Smooth muscle cell (in vitro differentiated cells): ENCODE measurements at regions not wholly inside any gene's neighbourhood (a gene's known extent, or its start where the extent isn't known, plus 50 kb on each side); places are given as distances from the start of the nearest gene placed in this dataset.

Source experiments
- DNase-seq: peaks from one replicate; lab custom pipeline; 2025; ENCODE audit not compliant: unreplicated experiment; lab: John Stamatoyannopoulos, UW
- H2AFZ ChIP-seq: fragments of 200-600 bp; sonication (generic); 2 replicates; pipeline ENCODE4 v1.6.0; 2016; ENCODE audit warnings: antibody characterized with exemption, low read depth, mild to moderate bottlenecking
- H3F3A ChIP-seq: fragments of 200-600 bp; sonication (generic); 2 replicates; pipeline ENCODE4 v1.6.0; 2017; ENCODE audit warnings: antibody characterized with exemption, low read depth
- H3K27ac ChIP-seq: fragments of 200-600 bp; sonication (generic); 2 replicates; pipeline ENCODE4 v1.5.1; 2016; ENCODE audit warnings: low read depth, mild to moderate bottlenecking
- H3K27me3 ChIP-seq: fragments of 200-600 bp; sonication (generic); 2 replicates; pipeline ENCODE4 v1.6.1; 2016; ENCODE audit warnings: low read depth, mild to moderate bottlenecking
- H3K36me3 ChIP-seq: fragments of 200-600 bp; sonication (generic); 2 replicates; pipeline ENCODE4 v1.5.1; 2016; ENCODE audit warnings: low read depth
- H3K4me1 ChIP-seq: fragments of 200-600 bp; sonication (generic); 2 replicates; pipeline ENCODE4 v1.5.1; 2016; ENCODE audit warnings: low read depth
- H3K4me2 ChIP-seq: fragments of 200-600 bp; sonication (generic); 2 replicates; pipeline ENCODE4 v1.6.0; 2016; ENCODE audit warnings: mild to moderate bottlenecking
- H3K4me3 ChIP-seq: fragments of 200-600 bp; sonication (generic); 2 replicates; pipeline ENCODE4 v1.5.1; 2016; ENCODE audit warnings: mild to moderate bottlenecking
- H3K79me2 ChIP-seq: fragments of 200-600 bp; sonication (generic); 2 replicates; pipeline ENCODE4 v1.6.0; 2016; ENCODE audit warnings: low read depth, mild to moderate bottlenecking
- H3K9ac ChIP-seq: fragments of 200-600 bp; sonication (generic); 2 replicates; pipeline ENCODE4 v1.6.0; 2016; ENCODE audit warnings: low read depth
- H3K9me3 ChIP-seq: fragments of 200-600 bp; sonication (generic); replicated peaks from 2 replicates; pipeline ENCODE4 v1.5.1; 2016; ENCODE audit warnings: low read depth
- H4K20me1 ChIP-seq: fragments of 200-600 bp; sonication (generic); 2 replicates; pipeline ENCODE4 v1.6.0; 2016; ENCODE audit warnings: low read depth
- CTCF ChIP-seq: fragments of 200-600 bp; sonication (generic); IDR thresholded peaks from 2 replicates; pipeline ENCODE4 v1.5.1; 2017; ENCODE audit warnings: borderline replicate concordance, mild to moderate bottlenecking, antibody characterized with exemption; ENCODE audit not compliant: insufficient read depth, poor library complexity, severe bottlenecking
- WGBS: methylation state at CpG from one replicate; pipeline ENCODE4 v1.1.7; 2016; ENCODE audit warnings: low lambda C conversion rate; 5-methylcytosine and 5-hydroxymethylcytosine counted together

- H3K27me3 ChIP-seq: peaks cover 6% of the 10 kb centered on the region
- no peaks in the 10 kb centered on the region for H3K36me3 ChIP-seq
- H3K9ac ChIP-seq: no peak overlapping the region
- H3K4me2 ChIP-seq: no peak overlapping the region
- H2AFZ ChIP-seq: no peak overlapping the region
- no peak for DNase-seq
- no peaks in the 10 kb centered on the region for H3K9me3 ChIP-seq
- H3F3A ChIP-seq: no peaks in the 10 kb centered on the region
- TF ChIP-seq CTCF: no peak
- no peaks in the 10 kb centered on the region for H4K20me1 ChIP-seq
- WGBS: 96% methylated on average over 18 of the region's 18 CpGs
- H3K27ac ChIP-seq: no peak overlapping the region
- H3K4me1 ChIP-seq: no peaks in the 10 kb centered on the region
- H3K79me2 ChIP-seq: no peaks in the 10 kb centered on the region
- no peak overlapping the region for H3K4me3 ChIP-seq
Observed at GRCh38 chr9:135413461-135413860, 66.1 kb upstream of the PPP1R26 start.

- TF ChIP-seq CTCF: no peak
- 78% methylated on average over 13 of the region's 13 CpGs for WGBS
Observed at GRCh38 chr9:135414293-135414692, 65.3 kb upstream of the PPP1R26 start.

GRCh38 chr9:135415586-135415985, 64.0 kb upstream of the PPP1R26 start:
- Histone ChIP-seq H3F3A (no peaks in the 10 kb centered on the region), H3K4me1 (no peaks in the 10 kb centered on the region), H3K9me3 (no peaks in the 10 kb centered on the region), H3K4me2 (no peak overlapping the region), H3K9ac (no peak overlapping the region), H3K36me3 (no peaks in the 10 kb centered on the region), H3K27me3 (peaks cover 6% of the 10 kb centered on the region), H3K27ac (no peak overlapping the region), H4K20me1 (no peaks in the 10 kb centered on the region), H3K4me3 (no peak overlapping the region), H3K79me2 (no peaks in the 10 kb centered on the region), H2AFZ (no peak overlapping the region)
- 92% methylated on average over 10 of the region's 10 CpGs for WGBS
- no peak for DNase-seq
- TF ChIP-seq CTCF: no peak

More at GRCh38 chr9:135414293-135414692, 65.3 kb upstream of the PPP1R26 start:
- no peak overlapping the region for H3K9ac ChIP-seq
- no peaks in the 10 kb centered on the region for H4K20me1 ChIP-seq
- no peak overlapping the region for H3K4me3 ChIP-seq
- no peak for DNase-seq
- no peaks in the 10 kb centered on the region for H3K4me1 ChIP-seq
- H3F3A ChIP-seq: no peaks in the 10 kb centered on the region
- H3K27me3 ChIP-seq: peaks cover 6% of the 10 kb centered on the region
- H3K9me3 ChIP-seq: no peaks in the 10 kb centered on the region
- no peaks in the 10 kb centered on the region for H3K36me3 ChIP-seq
- no peak overlapping the region for H3K27ac ChIP-seq
- H2AFZ ChIP-seq: no peak overlapping the region
- H3K79me2 ChIP-seq: no peaks in the 10 kb centered on the region
- H3K4me2 ChIP-seq: no peak overlapping the region

- Histone ChIP-seq H3F3A (no peaks in the 10 kb centered on the region), H3K27ac (no peak overlapping the region), H2AFZ (no peak overlapping the region), H4K20me1 (no peaks in the 10 kb centered on the region), H3K79me2 (no peaks in the 10 kb centered on the region), H3K36me3 (no peaks in the 10 kb centered on the region), H3K4me2 (no peak overlapping the region), H3K9ac (no peak overlapping the region), H3K4me1 (no peaks in the 10 kb centered on the region), H3K4me3 (no peak overlapping the region), H3K27me3 (peaks cover 6% of the 10 kb centered on the region), H3K9me3 (no peaks in the 10 kb centered on the region)
- no peak for TF ChIP-seq CTCF
- WGBS: 83% methylated on average over 10 of the region's 10 CpGs
- DNase-seq: no peak
Observed at GRCh38 chr9:135416664-135417290, 62.8 kb upstream of the PPP1R26 start.
